HUES6 (cell line): ENCODE measurements at regions not wholly inside any gene's neighbourhood (a gene's known extent, or its start where the extent isn't known, plus 50 kb on each side); places are given as distances from the start of the nearest gene placed in this dataset.
"Not testable (repeated sequence)": the region's sequence is repeated elsewhere in the genome, so short reads cannot be mapped to it uniquely, and the experiment has no call there.

Experiments
- H3K27ac ChIP-seq: 2 replicates; pipeline ENCODE4 v1.7.0; 2013; ENCODE audit warnings: low read depth, mild to moderate bottlenecking, low read length, inconsistent platforms
- H3K27me3 ChIP-seq: 2 replicates; pipeline ENCODE4 v1.6.1; 2013; ENCODE audit warnings: low read length; ENCODE audit not compliant: control insufficient read depth, insufficient read depth
- H3K36me3 ChIP-seq: 2 replicates; pipeline ENCODE4 v1.6.1; 2013; ENCODE audit warnings: low read length; ENCODE audit not compliant: control insufficient read depth, insufficient read depth
- H3K4me1 ChIP-seq: 2 replicates; pipeline ENCODE4 v1.6.1; 2013; ENCODE audit warnings: low read length; ENCODE audit not compliant: control insufficient read depth, insufficient read depth
- H3K4me3 ChIP-seq: 2 replicates; pipeline ENCODE4 v1.5.1; 2013; ENCODE audit warnings: low read depth, low read length
- H3K9ac ChIP-seq: one replicate; pipeline ENCODE4 v1.6.1; 2013; ENCODE audit warnings: mild to moderate bottlenecking, low read length
- H3K9me3 ChIP-seq: 2 replicates; pipeline ENCODE4 v1.6.1; 2013; ENCODE audit warnings: low read depth, low read length; ENCODE audit not compliant: control insufficient read depth, insufficient read depth

- Histone ChIP-seq H3K27me3 (no peaks in the 10 kb centered on the region), H3K4me3 (no peak overlapping the region), H3K4me1 (no peaks in the 10 kb centered on the region), H3K9me3 (peaks cover 23% of the 10 kb centered on the region), H3K36me3 (no peaks in the 10 kb centered on the region), H3K27ac (no peak overlapping the region), H3K9ac (no peak overlapping the region)
Measured at GRCh38 chr3:31312400-31312799, 220.3 kb upstream of the STT3B start.

DNA sequence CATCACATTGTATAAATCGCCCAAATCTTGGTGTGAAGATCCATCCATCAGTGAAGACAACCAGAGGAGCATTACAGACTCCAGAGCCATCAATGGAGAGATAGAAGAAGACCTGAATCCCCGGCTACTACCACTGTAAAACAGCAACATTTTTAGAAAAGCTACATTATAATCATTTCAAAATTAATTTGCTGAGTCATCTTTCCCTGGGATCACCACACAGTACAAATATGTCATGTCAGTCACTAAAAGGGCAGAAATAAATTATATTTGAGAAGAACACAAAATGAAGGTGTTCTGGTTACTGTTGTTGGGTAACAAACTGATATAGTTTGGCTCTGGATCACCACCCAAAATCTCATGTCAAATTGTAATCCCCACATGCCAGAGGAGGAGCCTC, 218.5 kb upstream of the STT3B start:
- Histone ChIP-seq H3K27me3 (no peaks in the 10 kb centered on the region), H3K27ac (no peak overlapping the region), H3K9me3 (peaks cover 23% of the 10 kb centered on the region), H3K4me3 (no peak overlapping the region), H3K9ac (no peak overlapping the region), H3K36me3 (no peaks in the 10 kb centered on the region), H3K4me1 (no peaks in the 10 kb centered on the region)

GRCh38 chr3:31319332-31319731, 213.4 kb upstream of the STT3B start:
- Histone ChIP-seq H3K36me3 (no peaks in the 10 kb centered on the region), H3K4me1 (no peaks in the 10 kb centered on the region), H3K27ac (no peak overlapping the region), H3K27me3 (no peaks in the 10 kb centered on the region), H3K9me3 (peaks cover 23% of the 10 kb centered on the region), H3K9ac (no peak overlapping the region), H3K4me3 (no peak overlapping the region)

- peaks cover 7% of the 10 kb centered on the region for H3K9me3 ChIP-seq
- no peaks in the 10 kb centered on the region for H3K36me3 ChIP-seq
- no peak overlapping the region for H3K4me3 ChIP-seq
- H3K4me1 ChIP-seq, result no peaks in the 10 kb centered on the region
- no peak overlapping the region for H3K9ac ChIP-seq
- H3K27me3 ChIP-seq, result no peaks in the 10 kb centered on the region
- H3K27ac ChIP-seq, result no peak overlapping the region
Measured at GRCh38 chr3:31321620-31322019, 211.1 kb upstream of the STT3B start.

DNA sequence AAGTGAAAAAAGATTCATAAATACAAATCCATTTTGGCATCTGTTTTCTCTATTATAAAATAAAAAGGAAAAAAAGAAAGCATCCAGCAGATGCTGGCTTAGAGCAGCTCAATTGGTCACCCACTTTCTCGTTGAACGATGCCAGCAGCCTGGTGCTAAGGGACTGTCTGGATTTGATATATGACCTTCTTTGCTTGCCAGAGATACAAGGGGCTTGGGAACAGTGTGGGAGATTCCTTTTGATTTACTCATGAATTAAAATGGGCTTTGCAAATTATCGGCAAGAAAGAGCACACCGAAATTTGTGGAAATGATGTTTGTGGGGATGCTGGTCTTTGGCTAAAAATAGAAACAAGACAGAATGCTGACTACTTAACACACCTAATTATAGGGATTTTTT, 210.3 kb upstream of the STT3B start:
- H3K4me3 ChIP-seq, result no peak overlapping the region

DNA sequence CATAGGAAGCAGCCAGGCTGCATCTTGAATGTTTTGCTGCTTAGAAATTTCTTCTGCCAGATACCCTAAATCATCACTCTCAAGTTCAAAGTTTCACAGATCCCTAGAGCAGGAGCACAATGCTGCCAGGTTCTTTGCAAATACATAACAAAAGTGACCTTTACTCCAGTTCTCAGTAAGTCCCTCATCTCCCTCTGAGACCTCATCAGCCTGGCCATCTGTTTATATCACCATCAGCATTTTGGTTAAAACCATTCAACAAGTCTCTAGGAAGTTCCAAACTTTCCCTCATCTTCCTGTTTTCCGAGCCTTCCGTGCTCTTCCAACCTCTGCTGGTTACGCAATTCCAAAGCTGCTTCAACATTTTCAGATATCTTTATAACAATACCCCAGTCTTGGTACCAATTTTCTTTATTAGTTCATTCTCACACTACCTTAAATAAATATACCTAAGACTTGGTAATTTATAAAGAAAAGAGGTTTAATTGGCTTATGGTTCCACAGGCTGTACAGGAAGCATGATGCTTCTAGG, 204.8 kb upstream of the STT3B start:
- not testable (repeated sequence) for H3K27ac ChIP-seq, H3K9ac ChIP-seq

More for the DNA sequence above, 210.3 kb upstream of the STT3B start:
- H3K9ac ChIP-seq, result no peak overlapping the region
- no peaks in the 10 kb centered on the region for H3K36me3 ChIP-seq
- no peaks in the 10 kb centered on the region for H3K27me3 ChIP-seq
- no peak overlapping the region for H3K27ac ChIP-seq
- no peaks in the 10 kb centered on the region for H3K4me1 ChIP-seq
- peaks cover 9% of the 10 kb centered on the region; the same call in 1 of the 2 replicates for H3K9me3 ChIP-seq

GRCh38 chr3:31331278-31331677, 201.4 kb upstream of the STT3B start:
- Histone ChIP-seq H3K27me3 (no peaks in the 10 kb centered on the region), H3K36me3 (no peaks in the 10 kb centered on the region), H3K27ac (no peak overlapping the region), H3K4me3 (no peak overlapping the region), H3K9me3 (peaks cover 11% of the 10 kb centered on the region; the same call in 1 of the 2 replicates), H3K4me1 (no peaks in the 10 kb centered on the region), H3K9ac (no peak overlapping the region)

More for the DNA sequence above, 204.8 kb upstream of the STT3B start:
- H3K4me3 ChIP-seq, H3K27me3 ChIP-seq, H3K36me3 ChIP-seq, H3K4me1 ChIP-seq: not testable (repeated sequence)
- H3K9me3 ChIP-seq, result peaks cover 11% of the 10 kb centered on the region; the same call in 1 of the 2 replicates

GRCh38 chr3:31341130-31341529, 191.6 kb upstream of the STT3B start:
- H3K27ac ChIP-seq, result no peak overlapping the region
- H3K27me3 ChIP-seq, result no peaks in the 10 kb centered on the region
- H3K4me1 ChIP-seq, result no peaks in the 10 kb centered on the region
- H3K36me3 ChIP-seq, result no peaks in the 10 kb centered on the region
- H3K9me3 ChIP-seq, result no peaks in the 10 kb centered on the region
- no peak overlapping the region for H3K4me3 ChIP-seq
- no peak overlapping the region for H3K9ac ChIP-seq

DNA sequence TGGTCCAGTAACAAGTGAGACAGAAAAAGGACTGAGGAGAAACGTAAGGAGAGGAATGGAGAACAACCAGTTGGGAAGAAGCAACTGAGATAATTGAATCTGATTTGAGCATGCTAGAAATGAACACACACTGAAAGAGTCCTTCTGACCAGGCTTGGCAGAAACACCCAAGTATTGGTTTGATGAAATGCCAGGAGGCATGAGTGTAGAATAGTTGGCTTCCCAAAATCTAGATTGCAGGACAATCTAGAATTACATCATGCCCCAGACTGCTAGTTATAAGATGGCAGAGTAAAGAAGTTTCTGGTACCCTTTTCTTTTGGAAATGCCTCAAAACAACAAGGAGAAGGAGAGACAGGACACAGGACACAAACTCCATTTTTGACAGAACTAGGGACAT, 189.7 kb upstream of the STT3B start:
- Histone ChIP-seq H3K9ac (no peak overlapping the region), H3K9me3 (no peaks in the 10 kb centered on the region), H3K36me3 (no peaks in the 10 kb centered on the region), H3K4me1 (no peaks in the 10 kb centered on the region), H3K4me3 (no peak overlapping the region), H3K27ac (no peak overlapping the region), H3K27me3 (no peaks in the 10 kb centered on the region)

- H3K9me3 ChIP-seq, result no peaks in the 10 kb centered on the region
- H3K36me3 ChIP-seq, result no peaks in the 10 kb centered on the region
- H3K4me1 ChIP-seq, result peaks cover 4% of the 10 kb centered on the region
- no peak overlapping the region for H3K4me3 ChIP-seq
- H3K9ac ChIP-seq, result no peak overlapping the region
- no peaks in the 10 kb centered on the region for H3K27me3 ChIP-seq
- no peak overlapping the region for H3K27ac ChIP-seq
Measured at GRCh38 chr3:31345581-31345980, 187.1 kb upstream of the STT3B start.

GRCh38 chr3:31346542-31346979, 186.2 kb upstream of the STT3B start:
- H3K27me3 ChIP-seq, result no peaks in the 10 kb centered on the region
- H3K36me3 ChIP-seq, result no peaks in the 10 kb centered on the region
- no peaks in the 10 kb centered on the region for H3K9me3 ChIP-seq
- H3K9ac ChIP-seq, result no peak overlapping the region
- peaks cover 8% of the 10 kb centered on the region for H3K4me1 ChIP-seq
- no peak overlapping the region for H3K27ac ChIP-seq
- H3K4me3 ChIP-seq, result no peak overlapping the region
